GM12873 (cell line): ENCODE measurements at regions not wholly inside any gene's neighbourhood (a gene's known extent, or its start where the extent isn't known, plus 50 kb on each side); places are given as distances from the start of the nearest gene placed in this dataset.

ENCODE experiments used
- CTCF ChIP-seq: IDR thresholded peaks from 2 replicates; pipeline ENCODE4 v1.5.1; 2012; ENCODE audit warnings: low read depth, mild to moderate bottlenecking, moderate library complexity, low read length, control low read depth; ENCODE audit not compliant: insufficient read depth; ENCODE audit errors: missing control alignments

- no peak for TF ChIP-seq CTCF
These were observed 918.2 kb upstream of the ZNF722 start for GRCh38 chr7:63080406-63080805.

- TF ChIP-seq CTCF = no peak
These were observed 917.8 kb upstream of the ZNF722 start for GRCh38 chr7:63080831-63081230.

- no peak for TF ChIP-seq CTCF
These were observed 911.0 kb upstream of the ZNF722 start for GRCh38 chr7:63087575-63088190.

- TF ChIP-seq CTCF = no peak
These were observed 905.7 kb upstream of the ZNF722 start for GRCh38 chr7:63092951-63093350.

DNA sequence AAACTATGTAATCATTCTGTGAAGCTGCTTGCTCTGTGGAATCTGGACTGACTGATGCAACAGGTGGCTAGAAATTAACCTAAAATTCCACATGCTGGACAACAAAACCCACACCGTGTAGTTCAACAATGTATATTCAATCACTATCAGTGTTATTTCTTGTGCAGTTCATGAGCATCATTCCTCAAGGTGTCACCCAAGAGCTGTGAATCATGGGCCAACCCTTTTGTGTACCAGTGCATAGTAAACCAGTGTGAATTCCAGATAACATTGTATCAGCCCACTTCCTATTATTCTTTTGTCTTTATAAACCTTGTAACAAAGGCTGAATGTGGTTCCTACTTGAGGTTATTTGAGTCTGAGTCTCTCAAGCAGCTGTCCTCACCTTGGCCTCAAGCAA, 905.2 kb upstream of the ZNF722 start:
- TF ChIP-seq CTCF = no peak

GRCh38 chr7:63096141-63096540, 902.5 kb upstream of the ZNF722 start:
- no peak for TF ChIP-seq CTCF

GRCh38 chr7:63104666-63105065, 894.0 kb upstream of the ZNF722 start:
- TF ChIP-seq CTCF = no peak

DNA sequence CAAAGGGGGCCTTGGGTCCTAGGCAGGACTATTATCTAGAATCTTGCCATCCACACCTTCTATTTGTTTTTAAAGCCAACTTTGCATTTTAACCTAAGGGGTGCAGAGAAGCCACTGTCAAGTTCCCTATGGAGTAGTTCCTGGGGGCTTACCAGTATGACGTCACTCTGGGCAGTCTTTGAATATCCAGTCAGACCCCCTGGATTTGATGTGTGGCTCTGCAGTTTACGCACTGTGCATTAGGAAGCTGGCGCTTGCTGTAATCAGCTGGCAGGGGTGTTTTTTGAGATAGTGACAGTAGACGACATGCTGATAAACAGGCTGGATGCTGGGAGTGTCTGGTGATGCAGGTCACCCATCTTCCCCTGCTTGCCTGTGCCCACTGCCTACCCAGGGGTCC, 892.7 kb upstream of the ZNF722 start:
- no peak for TF ChIP-seq CTCF
